RWPE2 (cell line): ENCODE measurements at regions not wholly inside any gene's neighbourhood (a gene's known extent, or its start where the extent isn't known, plus 50 kb on each side); places are given as distances from the start of the nearest gene placed in this dataset.

Experiments
- ATAC-seq: fragments of 200-7000 bp; cut with Tn5 transposase; 3 replicates; pipeline ENCODE4 v1.9.1; 2021; ENCODE audit warnings: low read depth
- DNase-seq: peaks from one replicate; pipeline ENCODE4 v3.0.0-alpha.2; 2020; ENCODE audit warnings: low spot score
- H3K27ac ChIP-seq: fragments of 450-650 bp; 2 replicates; pipeline ENCODE4 v1.5.1; 2017; ENCODE audit warnings: mild to moderate bottlenecking; ENCODE audit not compliant: poor library complexity, severe bottlenecking
- H3K27me3 ChIP-seq: fragments of 250-450 bp; sonication (Bioruptor Pico); 2 replicates; pipeline ENCODE4 v1.5.1; 2021; ENCODE audit warnings: mild to moderate bottlenecking, moderate library complexity; ENCODE audit not compliant: insufficient read depth, poor library complexity, severe bottlenecking
- H3K36me3 ChIP-seq: fragments of 250-450 bp; sonication (Bioruptor Pico); 2 replicates; pipeline ENCODE4 v1.5.1; 2020; ENCODE audit warnings: low read depth, mild to moderate bottlenecking, moderate library complexity
- H3K4me1 ChIP-seq: fragments of 250-450 bp; sonication (Bioruptor Pico); 2 replicates; pipeline ENCODE4 v1.5.1; 2021; ENCODE audit warnings: mild to moderate bottlenecking, moderate library complexity; ENCODE audit not compliant: insufficient read depth, poor library complexity, severe bottlenecking
- H3K4me3 ChIP-seq: fragments of 250-450 bp; sonication (Bioruptor Pico); 2 replicates; pipeline ENCODE4 v1.5.1; 2021; ENCODE audit warnings: mild to moderate bottlenecking, moderate library complexity; ENCODE audit not compliant: severe bottlenecking
- H3K9me3 ChIP-seq: fragments of 250-450 bp; sonication (Bioruptor Pico); 2 replicates; pipeline ENCODE4 v1.5.1; 2021; ENCODE audit warnings: mild to moderate bottlenecking, moderate library complexity; ENCODE audit not compliant: severe bottlenecking
- TF ChIP-seq, protein P1 (sequence below): fragments of 450-650 bp; IDR thresholded peaks from one replicate; pipeline ENCODE4 v1.5.1; 2017; ENCODE audit warnings: mild to moderate bottlenecking, moderate library complexity; ENCODE audit not compliant: poor library complexity, severe bottlenecking

DNA sequence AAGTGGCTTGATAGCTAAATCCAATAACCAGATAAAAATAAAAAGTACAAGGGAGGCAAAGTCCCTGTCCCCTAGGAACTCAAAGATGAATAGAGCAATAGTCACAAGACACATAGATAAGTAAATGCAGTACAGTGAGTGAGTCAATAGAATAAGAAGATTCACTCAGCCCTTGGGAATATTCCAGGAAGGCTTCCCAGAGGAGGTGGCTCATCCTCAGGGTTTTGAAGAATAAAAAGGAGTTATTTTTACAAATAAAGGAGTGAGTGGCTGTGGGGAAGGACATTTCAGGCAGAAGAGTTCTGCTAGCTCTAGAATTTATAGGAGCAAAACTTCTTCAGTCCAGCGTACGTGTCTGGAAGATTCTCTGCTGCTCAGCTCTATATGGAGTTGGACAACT lies 177.4 kb upstream of the SDK2 start:
- Histone ChIP-seq H3K36me3 (no peaks in the 10 kb centered on the region), H3K9me3 (no peaks in the 10 kb centered on the region), H3K4me3 (no peak overlapping the region), H3K27ac (no peak overlapping the region), H3K27me3 (no peaks in the 10 kb centered on the region), H3K4me1 (no peaks in the 10 kb centered on the region)
- TF ChIP-seq, protein P1, sequence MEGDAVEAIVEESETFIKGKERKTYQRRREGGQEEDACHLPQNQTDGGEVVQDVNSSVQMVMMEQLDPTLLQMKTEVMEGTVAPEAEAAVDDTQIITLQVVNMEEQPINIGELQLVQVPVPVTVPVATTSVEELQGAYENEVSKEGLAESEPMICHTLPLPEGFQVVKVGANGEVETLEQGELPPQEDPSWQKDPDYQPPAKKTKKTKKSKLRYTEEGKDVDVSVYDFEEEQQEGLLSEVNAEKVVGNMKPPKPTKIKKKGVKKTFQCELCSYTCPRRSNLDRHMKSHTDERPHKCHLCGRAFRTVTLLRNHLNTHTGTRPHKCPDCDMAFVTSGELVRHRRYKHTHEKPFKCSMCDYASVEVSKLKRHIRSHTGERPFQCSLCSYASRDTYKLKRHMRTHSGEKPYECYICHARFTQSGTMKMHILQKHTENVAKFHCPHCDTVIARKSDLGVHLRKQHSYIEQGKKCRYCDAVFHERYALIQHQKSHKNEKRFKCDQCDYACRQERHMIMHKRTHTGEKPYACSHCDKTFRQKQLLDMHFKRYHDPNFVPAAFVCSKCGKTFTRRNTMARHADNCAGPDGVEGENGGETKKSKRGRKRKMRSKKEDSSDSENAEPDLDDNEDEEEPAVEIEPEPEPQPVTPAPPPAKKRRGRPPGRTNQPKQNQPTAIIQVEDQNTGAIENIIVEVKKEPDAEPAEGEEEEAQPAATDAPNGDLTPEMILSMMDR = no peak
- ATAC-seq (no peak), DNase-seq (no peak)

- Histone ChIP-seq H3K4me1 (no peaks in the 10 kb centered on the region), H3K4me3 (no peak overlapping the region), H3K27ac (no peak overlapping the region), H3K36me3 (no peaks in the 10 kb centered on the region), H3K27me3 (no peaks in the 10 kb centered on the region), H3K9me3 (no peaks in the 10 kb centered on the region)
- TF ChIP-seq, protein P1 = no peak
- ATAC-seq (no peak), DNase-seq (peak; percentile 19)
Observed at GRCh38 chr17:73822371-73822770, 178.1 kb upstream of the SDK2 start.

DNA sequence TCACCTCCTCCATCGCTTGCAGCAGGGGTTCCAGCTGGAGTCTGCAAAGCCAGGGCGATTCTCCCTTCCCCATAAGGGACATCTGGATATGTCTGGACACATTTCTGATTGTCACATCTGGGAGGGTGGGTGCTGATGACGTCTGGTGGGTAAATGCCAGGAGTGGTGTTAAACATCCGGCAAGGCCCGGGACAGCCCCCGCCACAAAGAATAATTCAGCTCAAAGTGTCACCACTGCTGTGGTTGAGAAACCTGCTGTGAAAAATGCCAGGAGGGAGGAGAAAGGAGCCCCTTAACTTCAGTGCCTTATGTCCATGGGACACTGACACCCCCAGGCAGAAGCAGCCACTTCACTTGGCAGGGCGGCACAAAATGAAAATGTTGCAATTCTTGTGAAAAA lies 179.4 kb upstream of the SDK2 start:
- TF ChIP-seq, protein P1 = no peak
- H3K27me3 ChIP-seq = no peaks in the 10 kb centered on the region

GRCh38 chr17:73824321-73824720 lies 180.1 kb upstream of the SDK2 start:
- Histone ChIP-seq H3K4me3 (no peak overlapping the region), H3K27ac (no peak overlapping the region), H3K36me3 (no peaks in the 10 kb centered on the region), H3K9me3 (no peaks in the 10 kb centered on the region), H3K27me3 (no peaks in the 10 kb centered on the region), H3K4me1 (peaks cover 9% of the 10 kb centered on the region)
- DNase-seq (no peak), ATAC-seq (no peak)
- TF ChIP-seq, protein P1 = no peak

More for the DNA sequence above, 179.4 kb upstream of the SDK2 start:
- Histone ChIP-seq H3K9me3 (no peaks in the 10 kb centered on the region), H3K4me1 (peaks cover 9% of the 10 kb centered on the region), H3K36me3 (no peaks in the 10 kb centered on the region), H3K4me3 (no peak overlapping the region), H3K27ac (no peak overlapping the region)
- ATAC-seq = no peak
- DNase-seq = peak; percentile 27

GRCh38 chr17:73826181-73826871 lies 182.1 kb upstream of the SDK2 start:
- H3K27ac ChIP-seq = no peak overlapping the region
- DNase-seq (peak; percentile 42), ATAC-seq (no peak)

More at GRCh38 chr17:73826181-73826871, 182.1 kb upstream of the SDK2 start:
- peaks cover 9% of the 10 kb centered on the region for H3K4me1 ChIP-seq
- TF ChIP-seq, protein P1 = no peak
- H3K36me3 ChIP-seq = no peaks in the 10 kb centered on the region
- H3K27me3 ChIP-seq = no peaks in the 10 kb centered on the region
- H3K4me3 ChIP-seq = no peak overlapping the region
- H3K9me3 ChIP-seq = no peaks in the 10 kb centered on the region
